GM13976 (cell line): ENCODE measurements at regions not wholly inside any gene's neighbourhood (a gene's known extent, or its start where the extent isn't known, plus 50 kb on each side); places are given as distances from the start of the nearest gene placed in this dataset.

Experiments used
- DNase-seq: peaks from one replicate; pipeline ENCODE4 v3.0.0; 2012; ENCODE audit warnings: low spot score
- CTCF ChIP-seq: IDR thresholded peaks from 2 replicates; pipeline ENCODE4 v1.5.1; 2012; ENCODE audit warnings: borderline replicate concordance, mild to moderate bottlenecking; ENCODE audit not compliant: insufficient read depth; ENCODE audit errors: extremely low read depth, missing control alignments, control extremely low read depth
- in situ Hi-C: fragments of 300-500 bp; cut with MboI; formaldehyde crosslinking; loops from one replicate; pipeline ENCODE4 v1.12.0; 2022; ENCODE audit warnings: low sequenced_read_pairs, mixed read lengths, inconsistent platforms; ENCODE audit not compliant: unreplicated experiment

- in situ Hi-C loops: no loop called here
- DNase-seq: no peak
- no peak for TF ChIP-seq CTCF
Measured at GRCh38 chr19:30785458-30786137, 413.4 kb downstream of the ZNF536 start.

GRCh38 chr19:30784850-30785457, 412.8 kb downstream of the ZNF536 start:
- in situ Hi-C loops: no loop called here
- DNase-seq: peak; percentile 38
- TF ChIP-seq CTCF: peak; percentile 44

GRCh38 chr19:30783936-30784335, 411.8 kb downstream of the ZNF536 start:
- in situ Hi-C loops: no loop called here
- TF ChIP-seq CTCF: no peak
- no peak for DNase-seq

GRCh38 chr19:30783212-30783611, 411.0 kb downstream of the ZNF536 start:
- TF ChIP-seq CTCF: no peak

GRCh38 chr19:30781519-30781918, 409.3 kb downstream of the ZNF536 start:
- DNase-seq: peak; percentile 2
- in situ Hi-C loops: no loop called here
- TF ChIP-seq CTCF: no peak

More at GRCh38 chr19:30783212-30783611, 411.0 kb downstream of the ZNF536 start:
- peak; percentile 2 for DNase-seq
- in situ Hi-C loops: no loop called here

GRCh38 chr19:30781047-30781446, 408.9 kb downstream of the ZNF536 start:
- DNase-seq: no peak
- no peak for TF ChIP-seq CTCF
- in situ Hi-C loops: no loop called here
